Colonic mucosa (tissue), 4 donors: ENCODE measurements at regions not wholly inside any gene's neighbourhood (a gene's known extent, or its start where the extent isn't known, plus 50 kb on each side); places are given as distances from the start of the nearest gene placed in this dataset.
"Not testable (repeated sequence)": the region's sequence is repeated elsewhere in the genome, so short reads cannot be mapped to it uniquely, and the experiment has no call there.

Experiments used
- DNase-seq: peaks from one replicate; pipeline ENCODE4 v3.0.0-alpha.2; 2020
- H3K27ac ChIP-seq: fragments of 200-600 bp; one replicate; pipeline ENCODE4 v1.8.0; 2021
- H3K27me3 ChIP-seq: fragments of 200-600 bp; one replicate; pipeline ENCODE4 v1.8.0; 2021
- H3K36me3 ChIP-seq: fragments of 200-600 bp; one replicate; pipeline ENCODE4 v1.8.0; 2021
- H3K4me1 ChIP-seq: fragments of 200-600 bp; one replicate; pipeline ENCODE4 v1.8.0; 2021; ENCODE audit warnings: mild to moderate bottlenecking
- H3K4me3 ChIP-seq: fragments of 200-600 bp; one replicate; pipeline ENCODE4 v1.8.0; 2021
- H3K9ac ChIP-seq, 2 donors: one replicate each; pipeline ENCODE4 v1.7.0; 2013; ENCODE audit warnings: control low read depth in 2 of 2, low read depth in 2 of 2, low read length in 2 of 2
- H3K9me3 ChIP-seq: fragments of 200-600 bp; one replicate; pipeline ENCODE4 v1.8.0; 2021
- CTCF ChIP-seq: fragments of 200-600 bp; IDR thresholded peaks from one replicate; pipeline ENCODE4 v1.8.0; 2022; ENCODE audit warnings: antibody characterized with exemption, mild to moderate bottlenecking
- intact Hi-C: fragments of 100-400 bp; cut with DNase I; formaldehyde crosslinking; loops from one replicate; pipeline ENCODE4 v1.14.1; 2022
- donor health status: healthy.
- donor health status: DM: no; HTN: no; CAD: no.
- donor health status: DM: no; HTN: no; CAD: no.

GRCh38 chr5:40441733-40442132 lies 238.0 kb upstream of the PTGER4 start:
- Histone ChIP-seq H3K27me3 (no peaks in the 10 kb centered on the region), H3K27ac (peak overlapping the region; percentile 51), H3K9ac (peak overlapping the region in 1 of 2 donors; percentile 51), H3K9me3 (no peaks in the 10 kb centered on the region), H3K36me3 (no peaks in the 10 kb centered on the region), H3K4me1 (no peaks in the 10 kb centered on the region), H3K4me3 (no peak overlapping the region)
- intact Hi-C loops, result no loop called here
- DNase-seq, result peak; percentile 71
- TF ChIP-seq CTCF, result no peak

DNA sequence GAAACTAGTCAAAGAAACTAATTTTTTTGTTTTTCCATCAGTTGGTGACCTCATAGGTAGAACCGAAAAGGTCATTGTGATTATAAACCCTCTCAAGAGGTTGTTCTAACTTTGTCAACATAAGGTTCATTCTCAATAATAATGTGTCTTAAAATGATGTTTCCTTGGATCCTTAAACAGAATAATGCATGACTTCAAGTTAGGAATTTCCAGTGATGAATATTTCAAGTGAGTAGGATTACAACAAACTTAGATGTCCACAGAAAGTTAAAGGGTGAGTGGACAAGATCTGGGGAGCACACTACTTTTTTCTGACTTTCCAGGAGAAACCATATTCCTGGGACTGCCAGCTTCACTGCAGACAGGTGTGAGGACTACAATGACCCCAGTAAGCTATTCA lies 239.0 kb upstream of the PTGER4 start:
- Histone ChIP-seq H3K9me3 (no peaks in the 10 kb centered on the region), H3K4me3 (no peak overlapping the region), H3K4me1 (no peaks in the 10 kb centered on the region), H3K27me3 (no peaks in the 10 kb centered on the region), H3K36me3 (no peaks in the 10 kb centered on the region), H3K9ac (peak overlapping the region in 1 of 2 donors; percentile 29), H3K27ac (no peak overlapping the region)
- DNase-seq, result no peak
- no peak for TF ChIP-seq CTCF
- intact Hi-C loops, result no loop called here

- intact Hi-C loops, H3K4me3 ChIP-seq, DNase-seq, H3K27ac ChIP-seq, H3K9ac ChIP-seq, H3K27me3 ChIP-seq, H3K36me3 ChIP-seq, H3K9me3 ChIP-seq, H3K4me1 ChIP-seq: not testable (repeated sequence)
These were observed 240.6 kb upstream of the PTGER4 start for GRCh38 chr5:40439103-40439502.

DNA sequence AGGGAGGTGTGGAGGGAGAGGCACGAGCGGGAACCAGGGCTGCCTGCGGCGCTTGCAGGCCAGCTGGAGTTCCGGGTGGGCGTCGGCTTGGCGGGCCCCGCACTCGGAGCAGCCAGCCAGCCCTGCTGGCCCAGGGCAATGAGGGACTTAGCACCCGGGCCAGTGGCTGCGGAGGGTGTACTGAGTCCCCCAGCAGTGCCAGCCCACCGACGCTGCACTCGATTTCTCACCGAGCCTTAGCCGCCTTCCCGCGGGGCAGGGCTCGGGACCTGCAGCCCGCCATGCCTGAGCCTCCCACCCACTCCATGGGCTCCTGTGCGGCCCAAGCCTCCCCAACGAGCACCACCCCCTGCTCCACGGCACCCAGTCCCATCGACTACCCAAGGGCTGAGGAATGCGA lies 241.1 kb upstream of the PTGER4 start:
- H3K27ac ChIP-seq, H3K36me3 ChIP-seq, H3K9me3 ChIP-seq, DNase-seq, H3K4me3 ChIP-seq, H3K4me1 ChIP-seq, H3K27me3 ChIP-seq, H3K9ac ChIP-seq, intact Hi-C loops: not testable (repeated sequence)

DNA sequence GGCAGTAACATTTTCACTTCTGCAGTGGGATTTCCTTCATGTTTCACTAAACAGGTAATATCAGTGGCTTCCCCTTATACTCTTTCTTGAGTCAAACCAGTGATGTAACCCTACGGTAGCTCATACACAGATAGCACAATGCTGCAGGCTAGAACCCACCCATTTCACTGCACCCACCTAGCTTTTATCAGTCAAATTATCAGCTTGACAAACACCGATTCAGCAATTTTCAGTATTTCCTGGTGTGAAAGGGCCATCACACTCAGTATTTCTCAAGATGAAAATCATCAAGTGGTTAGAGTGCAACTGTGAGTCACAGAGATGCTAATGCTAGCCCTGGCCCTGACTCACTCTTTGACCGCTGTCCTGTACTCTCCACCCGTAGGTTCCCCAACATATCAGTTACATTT lies 242.3 kb upstream of the PTGER4 start:
- TF ChIP-seq CTCF, result no peak
- intact Hi-C loops, result no loop called here

GRCh38 chr5:40436535-40437237 lies 243.0 kb upstream of the PTGER4 start:
- Histone ChIP-seq H3K9ac (no peak overlapping the region), H3K4me3 (no peak overlapping the region), H3K36me3 (no peaks in the 10 kb centered on the region), H3K9me3 (no peaks in the 10 kb centered on the region), H3K27ac (no peak overlapping the region), H3K27me3 (no peaks in the 10 kb centered on the region), H3K4me1 (no peaks in the 10 kb centered on the region)
- intact Hi-C loops, result no loop called here
- no peak for DNase-seq
- no peak for TF ChIP-seq CTCF

More for the DNA sequence above, 242.3 kb upstream of the PTGER4 start:
- no peak for DNase-seq
- no peaks in the 10 kb centered on the region for H3K27me3 ChIP-seq
- no peaks in the 10 kb centered on the region for H3K9me3 ChIP-seq
- no peak overlapping the region for H3K9ac ChIP-seq
- H3K4me1 ChIP-seq, result no peaks in the 10 kb centered on the region
- no peak overlapping the region for H3K27ac ChIP-seq
- no peak overlapping the region for H3K4me3 ChIP-seq
- no peaks in the 10 kb centered on the region for H3K36me3 ChIP-seq

GRCh38 chr5:40435706-40436105 lies 244.0 kb upstream of the PTGER4 start:
- H3K27me3 ChIP-seq, H3K4me1 ChIP-seq, H3K9ac ChIP-seq, H3K4me3 ChIP-seq, H3K36me3 ChIP-seq, intact Hi-C loops, H3K9me3 ChIP-seq, H3K27ac ChIP-seq, DNase-seq: not testable (repeated sequence)
